ENCODE measurements at regions not wholly inside any gene's neighbourhood (a gene's known extent, or its start where the extent isn't known, plus 50 kb on each side); places are given as distances from the start of the nearest gene placed in this dataset.

DNA sequence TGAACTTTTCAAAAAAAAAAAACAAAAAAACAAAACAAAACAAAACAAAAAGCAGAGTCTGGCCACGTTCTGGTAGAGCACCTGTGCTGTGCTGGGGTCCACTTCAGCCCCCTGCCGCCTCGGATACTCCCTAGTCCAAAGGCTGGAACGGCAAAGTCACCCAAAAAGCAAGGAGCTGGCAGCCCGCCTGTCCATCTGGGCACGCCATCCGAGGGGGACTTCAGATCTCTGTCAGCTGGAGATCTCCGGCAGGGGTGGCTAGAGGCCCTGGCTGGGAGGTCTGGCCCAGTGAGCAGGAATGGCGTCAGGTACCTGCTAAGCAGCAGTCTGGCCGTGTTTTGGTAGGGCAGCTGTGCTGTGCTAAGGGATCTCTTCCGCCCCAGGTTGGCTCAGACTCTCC, 152.3 kb upstream of the ZNF516 start:
- TF ChIP-seq ZNF274 (IDR thresholded peaks at IDR 0.05; ENCODE audit: low read depth, low read length) = no peak
- TF ChIP-seq SUZ12 (IDR thresholded peaks at IDR 0.05; ENCODE audit: extremely low read depth, insufficient read depth, insufficient read length) = no peak
